HFF-Myc (cell line): ENCODE measurements at regions not wholly inside any gene's neighbourhood (a gene's known extent, or its start where the extent isn't known, plus 50 kb on each side); places are given as distances from the start of the nearest gene placed in this dataset.

ENCODE experiments used
- DNase-seq: peaks from one replicate; pipeline ENCODE4 v3.0.0-alpha.2; 2011; ENCODE audit warnings: low read depth; ENCODE audit errors: extremely low read depth
- H3K4me3 ChIP-seq: replicated peaks from 2 replicates; pipeline ENCODE4 v1.5.1; 2011; ENCODE audit warnings: low read depth, mild to moderate bottlenecking, control low read depth, low read length
- CTCF ChIP-seq: IDR thresholded peaks from 2 replicates; pipeline ENCODE4 v1.5.1; 2012; ENCODE audit warnings: mild to moderate bottlenecking, low read depth, low read length, control low read depth; ENCODE audit errors: missing control alignments

- DNase-seq: no peak
- H3K4me3 ChIP-seq: no peak overlapping the region
- TF ChIP-seq CTCF: no peak
These were observed 766.1 kb upstream of the SALL3 start for GRCh38 chr18:78213361-78213994.

- H3K4me3 ChIP-seq: no peak overlapping the region
- no peak for DNase-seq
- TF ChIP-seq CTCF: no peak
These were observed 758.1 kb upstream of the SALL3 start for GRCh38 chr18:78221496-78221895.

GRCh38 chr18:78228974-78229373, 750.6 kb upstream of the SALL3 start:
- DNase-seq: no peak
- H3K4me3 ChIP-seq: no peak overlapping the region
- no peak for TF ChIP-seq CTCF

- no peak for DNase-seq
- H3K4me3 ChIP-seq: no peak overlapping the region
- TF ChIP-seq CTCF: no peak
These were observed 748.7 kb upstream of the SALL3 start for GRCh38 chr18:78230911-78231310.

- no peak overlapping the region for H3K4me3 ChIP-seq
- TF ChIP-seq CTCF: no peak
These were observed 747.4 kb upstream of the SALL3 start for GRCh38 chr18:78232196-78232595.

GRCh38 chr18:78237864-78238263, 741.8 kb upstream of the SALL3 start:
- no peak for DNase-seq
- TF ChIP-seq CTCF: no peak

More at GRCh38 chr18:78232196-78232595, 747.4 kb upstream of the SALL3 start:
- no peak for DNase-seq

More at GRCh38 chr18:78237864-78238263, 741.8 kb upstream of the SALL3 start:
- H3K4me3 ChIP-seq: no peak overlapping the region
